Heart right ventricle (tissue), 16 donors: ENCODE measurements at regions not wholly inside any gene's neighbourhood (a gene's known extent, or its start where the extent isn't known, plus 50 kb on each side); places are given as distances from the start of the nearest gene placed in this dataset.

Experiments
- ATAC-seq, 8 donors: fragments of 200-7000 bp; cut with Tn5 transposase; one replicate each; pipeline ENCODE4 v1.9.1; 2020; ENCODE audit warnings: mild to moderate bottlenecking in 8 of 8, moderate library complexity in 8 of 8, moderate number of reproducible peaks in 1 of 8
- DNase-seq, 2 donors: peaks; one replicate each; pipeline ENCODE4 v3.0.0-alpha.2; 2020
- H3K27ac ChIP-seq, 10 donors: fragments of 200-600 bp; sonication (generic) in 2 of 10; one replicate each; pipeline versions ENCODE4 v1.5.0 to v1.8.0; 2020 to 2022; ENCODE audit warnings: mild to moderate bottlenecking in 3 of 10
- H3K27me3 ChIP-seq, 7 donors: fragments of 200-600 bp; one replicate each; pipeline ENCODE4 v1.8.0; 2021 to 2022; ENCODE audit warnings: mild to moderate bottlenecking in 2 of 7
- H3K36me3 ChIP-seq, 9 donors: fragments of 200-600 bp; sonication (generic) in 1 of 9; one replicate each; pipeline versions ENCODE4 v1.5.0 to v1.8.0; 2020 to 2022; ENCODE audit warnings: mild to moderate bottlenecking in 2 of 9
- H3K4me1 ChIP-seq, 9 donors: fragments of 200-600 bp; sonication (generic) in 1 of 9; one replicate each; pipeline versions ENCODE4 v1.5.0 to v1.8.0; 2020 to 2022; ENCODE audit warnings: mild to moderate bottlenecking in 4 of 9
- H3K4me3 ChIP-seq, 10 donors: fragments of 200-600 bp; sonication (generic) in 2 of 10; one replicate each; pipeline versions ENCODE4 v1.5.0 to v1.8.0; 2020 to 2022; ENCODE audit warnings: mild to moderate bottlenecking in 7 of 10, moderate library complexity in 2 of 10
- H3K9me3 ChIP-seq, 11 donors: fragments of 200-600 bp in 10 of 11; sonication (generic) in 2 of 11; one replicate each; pipeline versions ENCODE4 v1.5.0 to v1.8.0; 2013 to 2022; ENCODE audit warnings: mild to moderate bottlenecking in 2 of 11, control low read depth in 1 of 11, moderate library complexity in 1 of 11
- WGBS, 2 donors: extraction: QIAGEN DNeasy Blood & Tissue Kit; methylation state at CpG; one replicate each; pipeline ENCODE4 v1.1.7; 2013; ENCODE audit warnings: inconsistent platforms in 1 of 2; 5-methylcytosine and 5-hydroxymethylcytosine counted together
- intact Hi-C, 10 donors: fragments of 100-400 bp; cut with DNase I; formaldehyde crosslinking; loops; one replicate each; pipeline versions ENCODE4 v1.11.1 to v1.14.2; 2022
- TF ChIP-seq, protein P1 (sequence below), 9 donors: fragments of 200-600 bp; sonication (generic) in 2 of 9; IDR thresholded peaks; one replicate each; pipeline versions ENCODE4 v1.5.0 to v1.8.0; 2021 to 2022; ENCODE audit warnings: antibody characterized with exemption in 9 of 9, mild to moderate bottlenecking in 5 of 9, moderate library complexity in 1 of 9
- donor health status: Arrhythmogenic right ventricular cardiomyopathy.
- donor health status: ischemic (EF 13 %, LVEDD 7.1; RV severe dilation, severe dysfunction).
- donor health status: healthy with polysubstance abuse.
- donor health status: DM: no; HTN: yes; CAD: no.
- donor health status: DM: no; HTN: no; CAD: no.
- donor health status: ischemic (EF 25% LVEDD 6.9; RV normal size, moderate dysfunction).
- donor health status: ischemic (EF 25% LVEDD 5.7; RV mildly dilated, moderate dysfunction).
- donor health status: healthy.
- donor health status: DM: yes; HTN: yes; CAD: no.
- donor health status: Ischemic cardiomyopathy.
- donor health status: ischemic (EF 35%, LVEDD 5.7; RV mildly dilated, moderate dysfunction).
- donor health status: nonischemic (EF 11% LVEDD 7.7; RV severe dilation, severe dysfunction).
- donor health status: DM: yes; HTN: yes; CAD: no.
- donor health status: PGD.
- donor health status: ischemic (EF 29% LVEDD 5.4; RV normal size, mild dysfunction).
- donor health status: nonischemic (EF 23%, LVEDD 6.1; RV moderate dilation, normal function).

DNA sequence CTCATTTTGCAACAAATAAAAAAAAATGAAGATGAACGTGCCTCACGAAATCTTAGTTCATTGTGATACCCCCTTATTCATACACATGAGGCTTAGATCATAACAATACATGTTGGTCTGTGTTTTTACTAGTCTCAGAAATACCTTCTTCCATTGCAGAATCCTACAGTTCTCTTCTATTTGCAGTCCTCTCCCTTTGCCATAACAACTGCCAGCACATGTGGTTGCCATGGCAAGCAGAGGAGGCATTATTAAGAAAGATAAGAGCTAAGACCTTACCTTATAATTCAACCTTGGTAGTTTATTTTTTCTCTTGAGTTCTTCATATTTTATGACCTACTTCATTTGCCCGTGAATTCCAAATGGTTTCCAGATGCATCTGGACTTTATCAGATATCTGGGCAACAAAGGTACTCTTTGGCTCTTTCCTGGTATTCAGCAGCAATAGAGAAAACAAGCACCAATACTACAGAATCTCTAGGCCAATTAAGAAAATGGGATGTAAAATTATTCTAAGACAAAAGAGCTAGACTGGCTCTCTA, 524.0 kb downstream of the CMPK2 start:
- Histone ChIP-seq H3K27me3 (peaks cover 0 to 3% (median 0%) of the 10 kb centered on the region in 7 donors), H3K36me3 (no peaks in the 10 kb centered on the region), H3K27ac (no peak overlapping the region), H3K9me3 (no peaks in the 10 kb centered on the region), H3K4me3 (no peak overlapping the region), H3K4me1 (no peaks in the 10 kb centered on the region)
- DNase-seq = no peak
- TF ChIP-seq, protein P1, sequence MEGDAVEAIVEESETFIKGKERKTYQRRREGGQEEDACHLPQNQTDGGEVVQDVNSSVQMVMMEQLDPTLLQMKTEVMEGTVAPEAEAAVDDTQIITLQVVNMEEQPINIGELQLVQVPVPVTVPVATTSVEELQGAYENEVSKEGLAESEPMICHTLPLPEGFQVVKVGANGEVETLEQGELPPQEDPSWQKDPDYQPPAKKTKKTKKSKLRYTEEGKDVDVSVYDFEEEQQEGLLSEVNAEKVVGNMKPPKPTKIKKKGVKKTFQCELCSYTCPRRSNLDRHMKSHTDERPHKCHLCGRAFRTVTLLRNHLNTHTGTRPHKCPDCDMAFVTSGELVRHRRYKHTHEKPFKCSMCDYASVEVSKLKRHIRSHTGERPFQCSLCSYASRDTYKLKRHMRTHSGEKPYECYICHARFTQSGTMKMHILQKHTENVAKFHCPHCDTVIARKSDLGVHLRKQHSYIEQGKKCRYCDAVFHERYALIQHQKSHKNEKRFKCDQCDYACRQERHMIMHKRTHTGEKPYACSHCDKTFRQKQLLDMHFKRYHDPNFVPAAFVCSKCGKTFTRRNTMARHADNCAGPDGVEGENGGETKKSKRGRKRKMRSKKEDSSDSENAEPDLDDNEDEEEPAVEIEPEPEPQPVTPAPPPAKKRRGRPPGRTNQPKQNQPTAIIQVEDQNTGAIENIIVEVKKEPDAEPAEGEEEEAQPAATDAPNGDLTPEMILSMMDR (IDR thresholded peaks at IDR 0.05) = no peak
- no peak for ATAC-seq
- 83 to 91% methylated on average over 3 of the region's 3 CpGs for WGBS, 2 donors
- intact Hi-C loops = no loop called here

DNA sequence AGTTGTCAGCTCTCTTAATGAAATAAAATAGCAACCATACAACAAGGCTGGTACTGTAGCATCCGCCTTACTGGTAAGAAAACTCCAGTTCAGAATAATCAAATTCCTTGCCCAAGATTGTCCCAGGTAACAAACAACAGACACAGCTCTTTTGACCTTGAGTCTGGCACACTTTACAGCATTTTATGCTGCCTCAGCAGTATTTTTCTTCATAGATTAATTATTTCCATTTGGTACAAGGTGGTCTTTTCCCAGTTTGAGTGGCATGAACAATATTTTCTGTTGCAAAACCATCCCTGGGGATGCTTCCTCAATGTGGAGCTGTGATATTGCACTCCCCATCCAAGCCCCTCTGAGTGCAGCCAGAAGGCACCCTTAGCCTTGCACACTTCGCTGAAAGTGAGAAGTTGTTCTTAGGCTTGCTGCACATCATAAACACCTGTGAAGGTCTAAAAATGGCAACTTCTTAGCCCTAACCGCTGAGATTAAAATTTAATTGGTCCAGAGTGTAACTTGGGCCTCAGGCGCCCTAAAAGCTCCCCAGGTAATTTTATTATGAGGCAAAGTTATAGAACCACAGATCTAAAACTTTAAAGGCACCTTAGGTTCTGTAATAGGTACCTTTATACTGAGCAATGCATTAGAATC, 523.3 kb downstream of the CMPK2 start:
- no peaks in the 10 kb centered on the region for H3K36me3 ChIP-seq
- TF ChIP-seq, protein P1 (IDR thresholded peaks at IDR 0.05) = no peak
- ATAC-seq (no peak), DNase-seq (no peak)
- no peak overlapping the region for H3K27ac ChIP-seq
- H3K27me3 ChIP-seq = peaks cover 0 to 5% (median 0%) of the 10 kb centered on the region in 7 donors
- H3K9me3 ChIP-seq = no peaks in the 10 kb centered on the region
- WGBS, 2 donors = 87% methylated on average over 4 of the region's 4 CpGs
- intact Hi-C loops = no loop called here
- no peak overlapping the region for H3K4me3 ChIP-seq
- H3K4me1 ChIP-seq = no peaks in the 10 kb centered on the region

DNA sequence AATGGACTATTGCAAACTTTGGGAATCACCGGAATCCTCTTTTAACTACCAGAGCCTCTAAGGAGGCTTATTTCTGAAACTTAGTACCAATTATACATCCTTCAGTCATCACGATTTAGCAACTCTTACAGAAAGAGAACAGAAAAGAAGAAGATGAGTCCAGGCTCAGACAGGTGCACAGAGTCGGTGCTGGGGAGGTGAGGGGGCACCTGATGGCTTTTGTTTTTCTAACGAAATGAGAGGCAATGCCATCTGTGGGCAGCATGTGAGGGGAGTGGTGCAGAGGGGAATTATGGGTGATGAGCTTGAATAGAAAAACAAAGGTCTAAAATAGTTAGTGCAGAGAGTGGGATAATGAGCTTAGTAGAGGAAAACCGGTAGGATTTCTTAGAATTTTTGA, 522.6 kb downstream of the CMPK2 start:
- Histone ChIP-seq H3K4me3 (no peak overlapping the region), H3K36me3 (no peaks in the 10 kb centered on the region), H3K9me3 (no peaks in the 10 kb centered on the region), H3K27me3 (peaks cover 0 to 5% (median 0%) of the 10 kb centered on the region in 7 donors), H3K4me1 (no peaks in the 10 kb centered on the region), H3K27ac (no peak overlapping the region)
- TF ChIP-seq, protein P1 (IDR thresholded peaks at IDR 0.05) = no peak
- DNase-seq (no peak), ATAC-seq (no peak)
- 85 to 91% methylated on average over 5 of the region's 5 CpGs for WGBS, 2 donors
- intact Hi-C loops = no loop called here

DNA sequence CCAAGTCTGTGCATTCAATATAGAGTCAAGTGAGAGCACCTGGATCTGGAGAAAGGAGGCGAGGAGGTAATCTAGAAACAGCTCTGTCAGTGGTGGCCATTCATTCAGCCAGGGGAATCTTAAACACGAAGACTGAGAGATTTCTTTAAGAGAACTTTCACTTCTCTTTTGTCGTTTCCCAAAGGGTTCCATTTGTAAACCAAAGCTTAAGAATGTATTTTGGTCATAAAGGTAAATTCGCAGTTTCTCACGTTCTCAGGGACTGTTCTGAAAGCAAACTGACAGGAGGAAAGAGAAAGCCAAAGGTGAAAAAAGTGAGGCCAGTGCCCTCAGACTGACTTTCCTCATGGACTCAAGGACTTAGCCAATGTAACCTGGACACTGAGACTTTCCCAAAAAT, 513.5 kb downstream of the CMPK2 start:
- intact Hi-C loops = loop anchor here in 5 of 10 donors (2.0 to 5.0 kb wide), 2 partner anchors 421 to 475 kb away; no protein-coding TSS in a partner anchor
- TF ChIP-seq, protein P1 (IDR thresholded peaks at IDR 0.05) = no peak
- no peaks in the 10 kb centered on the region for H3K9me3 ChIP-seq
- no peak overlapping the region for H3K4me3 ChIP-seq
- WGBS, 2 donors = 87 to 89% methylated on average over 5 of the region's 5 CpGs
- H3K4me1 ChIP-seq = no peaks in the 10 kb centered on the region
- ATAC-seq (no peak), DNase-seq (no peak)
- no peak overlapping the region for H3K27ac ChIP-seq
- no peaks in the 10 kb centered on the region for H3K36me3 ChIP-seq
- no peaks in the 10 kb centered on the region for H3K27me3 ChIP-seq
